GM12865 (cell line): ENCODE measurements at regions not wholly inside any gene's neighbourhood (a gene's known extent, or its start where the extent isn't known, plus 50 kb on each side); places are given as distances from the start of the nearest gene placed in this dataset.

Experiments
- DNase-seq: peaks from one replicate; pipeline ENCODE4 v3.0.0; 2010; ENCODE audit warnings: low read depth
- H3K4me3 ChIP-seq: 2 replicates; pipeline ENCODE4 v1.5.1; 2011; ENCODE audit warnings: mild to moderate bottlenecking, low read depth, low read length, control low read depth
- TF ChIP-seq, protein P1 (sequence below): IDR thresholded peaks from 2 replicates; pipeline ENCODE4 v1.5.1; 2011; ENCODE audit warnings: low read length, control low read depth, low read depth, inconsistent platforms; ENCODE audit not compliant: insufficient read depth; ENCODE audit errors: missing control alignments

GRCh38 chr2:221075203-221075602 lies 496.9 kb downstream of the EPHA4 start:
- TF ChIP-seq, protein P1, sequence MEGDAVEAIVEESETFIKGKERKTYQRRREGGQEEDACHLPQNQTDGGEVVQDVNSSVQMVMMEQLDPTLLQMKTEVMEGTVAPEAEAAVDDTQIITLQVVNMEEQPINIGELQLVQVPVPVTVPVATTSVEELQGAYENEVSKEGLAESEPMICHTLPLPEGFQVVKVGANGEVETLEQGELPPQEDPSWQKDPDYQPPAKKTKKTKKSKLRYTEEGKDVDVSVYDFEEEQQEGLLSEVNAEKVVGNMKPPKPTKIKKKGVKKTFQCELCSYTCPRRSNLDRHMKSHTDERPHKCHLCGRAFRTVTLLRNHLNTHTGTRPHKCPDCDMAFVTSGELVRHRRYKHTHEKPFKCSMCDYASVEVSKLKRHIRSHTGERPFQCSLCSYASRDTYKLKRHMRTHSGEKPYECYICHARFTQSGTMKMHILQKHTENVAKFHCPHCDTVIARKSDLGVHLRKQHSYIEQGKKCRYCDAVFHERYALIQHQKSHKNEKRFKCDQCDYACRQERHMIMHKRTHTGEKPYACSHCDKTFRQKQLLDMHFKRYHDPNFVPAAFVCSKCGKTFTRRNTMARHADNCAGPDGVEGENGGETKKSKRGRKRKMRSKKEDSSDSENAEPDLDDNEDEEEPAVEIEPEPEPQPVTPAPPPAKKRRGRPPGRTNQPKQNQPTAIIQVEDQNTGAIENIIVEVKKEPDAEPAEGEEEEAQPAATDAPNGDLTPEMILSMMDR, result no peak
- H3K4me3 ChIP-seq, result no peak overlapping the region
- DNase-seq, result no peak

GRCh38 chr2:221077251-221077650 lies 494.9 kb downstream of the EPHA4 start:
- TF ChIP-seq, protein P1, result no peak
- no peak for DNase-seq

GRCh38 chr2:221077799-221078198 lies 494.3 kb downstream of the EPHA4 start:
- no peak overlapping the region for H3K4me3 ChIP-seq
- TF ChIP-seq, protein P1, result no peak
- no peak for DNase-seq

More at GRCh38 chr2:221077251-221077650, 494.9 kb downstream of the EPHA4 start:
- H3K4me3 ChIP-seq, result no peak overlapping the region

DNA sequence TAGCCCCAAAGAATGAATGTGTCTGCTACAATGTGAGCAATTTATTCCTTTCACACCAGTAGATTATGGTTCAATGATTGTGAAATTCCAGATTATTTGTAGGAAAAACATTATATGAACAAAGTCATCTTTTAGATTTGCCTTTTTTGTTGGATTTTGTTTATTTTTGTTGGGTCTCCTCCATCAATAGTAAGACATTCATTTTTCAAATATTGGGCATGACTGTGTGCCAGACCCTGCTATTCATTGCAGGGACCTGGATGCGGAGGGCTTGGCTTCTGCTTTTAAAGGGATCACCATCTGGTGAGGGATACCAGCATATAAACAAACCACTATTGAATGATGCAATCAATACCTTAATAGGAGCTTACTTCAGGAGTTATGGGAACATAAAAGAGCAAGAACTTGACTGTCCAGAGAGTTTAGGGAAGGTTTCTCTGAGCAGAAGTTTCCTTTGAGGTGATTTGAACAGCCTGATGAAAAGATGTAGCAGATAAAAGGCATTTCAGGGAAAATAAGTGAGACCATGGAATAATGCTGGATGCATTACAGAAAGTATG lies 486.7 kb downstream of the EPHA4 start:
- no peak overlapping the region for H3K4me3 ChIP-seq
- DNase-seq, result no peak
- TF ChIP-seq, protein P1, result no peak

DNA sequence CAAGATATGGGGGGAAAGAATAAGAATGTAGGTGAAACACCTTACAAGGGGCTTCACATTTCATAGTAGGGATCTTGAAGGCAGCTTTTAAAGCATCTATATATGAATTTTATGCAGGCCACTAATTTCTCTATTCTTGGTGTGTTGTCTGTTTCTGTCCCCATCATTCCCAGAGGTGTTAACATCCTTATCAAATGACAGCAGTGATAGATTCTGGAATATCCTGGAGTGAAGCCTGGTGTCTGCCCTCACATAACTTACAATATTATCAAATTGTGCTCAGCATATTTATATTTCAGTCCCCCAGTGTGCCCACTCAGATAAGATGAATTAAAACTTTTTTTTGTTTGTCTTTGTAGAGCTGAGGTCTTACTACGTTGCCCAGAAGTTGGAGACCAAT lies 486.2 kb downstream of the EPHA4 start:
- DNase-seq, result no peak
- H3K4me3 ChIP-seq, result no peak overlapping the region
- TF ChIP-seq, protein P1, result no peak

DNA sequence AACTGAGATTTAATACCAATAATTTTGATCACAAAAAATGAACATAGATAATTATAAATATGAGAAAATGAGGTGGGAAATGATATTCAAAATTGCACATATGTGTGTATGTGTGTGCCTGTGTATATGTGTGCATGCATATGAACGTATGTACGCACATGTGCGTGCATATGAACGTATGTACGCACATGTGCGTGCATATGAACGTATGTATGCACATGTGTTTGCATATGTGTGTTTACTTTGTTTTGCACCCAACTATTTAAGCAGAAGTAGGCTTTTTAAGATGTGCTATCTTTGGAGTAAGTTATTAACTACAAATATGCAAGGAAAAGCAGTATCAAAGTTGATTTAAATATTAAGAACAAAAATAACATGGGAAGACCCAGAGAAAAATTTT lies 484.3 kb downstream of the EPHA4 start:
- H3K4me3 ChIP-seq, result no peak overlapping the region
- TF ChIP-seq, protein P1, result no peak
- DNase-seq, result no peak

- no peak overlapping the region for H3K4me3 ChIP-seq
- TF ChIP-seq, protein P1, result no peak
- DNase-seq, result no peak
Observed at GRCh38 chr2:221088506-221088905, 483.6 kb downstream of the EPHA4 start.
